ENCODE measurements at regions not wholly inside any gene's neighbourhood (a gene's known extent, or its start where the extent isn't known, plus 50 kb on each side); places are given as distances from the start of the nearest gene placed in this dataset.
"Not testable (repeated sequence)": the region's sequence is repeated elsewhere in the genome, so short reads cannot be mapped to it uniquely, and the experiment has no call there.

GRCh38 chr18:60018618-60019462 is 119.0 kb downstream of the PMAIP1 start:
- Histone ChIP-seq H3K4me3 (replicated peaks in 1 of 3) (no peak overlapping the region), H3K4me1 (peaks cover 6 to 12% of the 10 kb centered on the region in 2 donors), H3K9me3 (no peaks in the 10 kb centered on the region), H3K27ac (no peak overlapping the region), H3K36me3 (no peaks in the 10 kb centered on the region), H3K27me3 (no peaks in the 10 kb centered on the region)
- no peak for TF ChIP-seq POLR2A (IDR thresholded peaks at IDR 0.05)
- no peak for TF ChIP-seq CTCF (IDR thresholded peaks at IDR 0.05)
- intact Hi-C loops (cut with DNase I) = no loop called here
- DNase-seq = no peak
- WGBS, 2 donors = 44 to 51% methylated on average over 3 of the region's 3 CpGs

- peaks cover 6 to 11% of the 10 kb centered on the region in 2 donors for H3K4me1 ChIP-seq
- H3K9me3 ChIP-seq; H3K27ac ChIP-seq; DNase-seq; H3K4me3 ChIP-seq (replicated peaks in 1 of 3); intact Hi-C loops (cut with DNase I); H3K36me3 ChIP-seq; H3K27me3 ChIP-seq: not testable (repeated sequence)
- 100% methylated on average over 1 of the region's 3 CpGs for WGBS, 2 donors
These were observed 118.3 kb downstream of the PMAIP1 start for GRCh38 chr18:60018134-60018533.

GRCh38 chr18:60017371-60017770 is 117.6 kb downstream of the PMAIP1 start:
- DNase-seq = no peak
- no peak overlapping the region for H3K27ac ChIP-seq
- no peaks in the 10 kb centered on the region for H3K27me3 ChIP-seq
- peaks cover 6 to 9% of the 10 kb centered on the region in 2 donors for H3K4me1 ChIP-seq
- no peaks in the 10 kb centered on the region for H3K36me3 ChIP-seq
- intact Hi-C loops (cut with DNase I) = no loop called here
- H3K9me3 ChIP-seq = no peaks in the 10 kb centered on the region
- 92 to 93% methylated on average over 22 of the region's 22 CpGs for WGBS, 2 donors
- no peak for TF ChIP-seq CTCF (IDR thresholded peaks at IDR 0.05)
- no peak for TF ChIP-seq POLR2A (IDR thresholded peaks at IDR 0.05)
- H3K4me3 ChIP-seq (replicated peaks in 1 of 3) = no peak overlapping the region

- H3K27ac ChIP-seq; H3K36me3 ChIP-seq; H3K4me3 ChIP-seq (replicated peaks in 1 of 3); DNase-seq; H3K9me3 ChIP-seq; intact Hi-C loops (cut with DNase I); H3K27me3 ChIP-seq; H3K4me1 ChIP-seq: not testable (repeated sequence)
These were observed 116.0 kb downstream of the PMAIP1 start for GRCh38 chr18:60015826-60016225.

- H3K9me3 ChIP-seq; DNase-seq; H3K36me3 ChIP-seq; H3K4me3 ChIP-seq (replicated peaks in 1 of 3); intact Hi-C loops (cut with DNase I); H3K27me3 ChIP-seq; H3K27ac ChIP-seq; H3K4me1 ChIP-seq: not testable (repeated sequence)
- 91 to 96% methylated on average over 9 of the region's 9 CpGs for WGBS, 2 donors
These were observed 113.4 kb downstream of the PMAIP1 start for GRCh38 chr18:60013148-60013547.

GRCh38 chr18:60010984-60011383 is 111.2 kb downstream of the PMAIP1 start:
- no peak overlapping the region for H3K4me3 ChIP-seq (replicated peaks in 1 of 3)
- intact Hi-C loops (cut with DNase I) = no loop called here
- DNase-seq = no peak
- H3K27ac ChIP-seq = no peak overlapping the region
- 97 to 98% methylated on average over 35 of the region's 35 CpGs for WGBS, 2 donors
- TF ChIP-seq CTCF (IDR thresholded peaks at IDR 0.05) (no peak), POLR2A (IDR thresholded peaks at IDR 0.05) (no peak)
- H3K36me3 ChIP-seq = no peaks in the 10 kb centered on the region
- H3K9me3 ChIP-seq = no peaks in the 10 kb centered on the region
- H3K27me3 ChIP-seq = no peaks in the 10 kb centered on the region
- no peaks in the 10 kb centered on the region for H3K4me1 ChIP-seq
